Pons (tissue), 1 donor: ENCODE measurements at regions not wholly inside any gene's neighbourhood (a gene's known extent, or its start where the extent isn't known, plus 50 kb on each side); places are given as distances from the start of the nearest gene placed in this dataset.
A peak's percentile ranks its signal among the peaks of the same experiment; 100 is the strongest.
"Not testable (repeated sequence)": the region's sequence is repeated elsewhere in the genome, so short reads cannot be mapped to it uniquely, and the experiment has no call there.

ENCODE experiments used
- DNase-seq: peaks from one replicate; pipeline ENCODE4 v3.0.0-alpha.2; 2016; ENCODE audit warnings: low spot score

DNA sequence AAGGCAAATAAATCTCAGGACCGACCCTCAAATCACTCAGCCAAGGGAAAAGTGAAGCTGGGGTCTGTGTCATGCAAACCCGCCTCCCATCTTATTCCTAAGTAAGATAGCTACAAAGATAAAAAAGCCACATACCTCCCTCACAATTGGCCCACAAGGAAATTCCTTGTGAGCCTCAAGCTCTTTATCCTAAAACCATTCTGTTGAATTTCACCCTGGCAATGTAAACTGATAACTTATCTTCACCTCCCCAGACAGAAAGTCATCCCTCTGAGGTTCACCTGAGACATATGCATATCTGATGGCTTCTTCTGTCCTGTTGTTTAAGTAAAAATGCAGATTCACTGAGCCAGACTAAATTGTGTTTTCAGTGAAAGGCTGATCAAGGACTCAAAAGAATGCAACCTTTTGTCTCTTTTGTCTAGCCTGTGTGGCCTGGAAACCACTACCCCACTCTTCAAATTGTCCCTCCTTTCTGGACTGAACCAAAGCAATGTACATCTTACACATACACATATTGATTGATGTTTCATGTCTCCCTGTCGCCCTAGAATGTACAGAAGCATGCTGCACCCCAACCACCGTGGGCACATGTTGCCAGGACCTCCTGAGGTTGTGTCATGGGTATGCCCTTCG, 91.3 kb downstream of the MFAP3L start:
- DNase-seq, result no peak

DNA sequence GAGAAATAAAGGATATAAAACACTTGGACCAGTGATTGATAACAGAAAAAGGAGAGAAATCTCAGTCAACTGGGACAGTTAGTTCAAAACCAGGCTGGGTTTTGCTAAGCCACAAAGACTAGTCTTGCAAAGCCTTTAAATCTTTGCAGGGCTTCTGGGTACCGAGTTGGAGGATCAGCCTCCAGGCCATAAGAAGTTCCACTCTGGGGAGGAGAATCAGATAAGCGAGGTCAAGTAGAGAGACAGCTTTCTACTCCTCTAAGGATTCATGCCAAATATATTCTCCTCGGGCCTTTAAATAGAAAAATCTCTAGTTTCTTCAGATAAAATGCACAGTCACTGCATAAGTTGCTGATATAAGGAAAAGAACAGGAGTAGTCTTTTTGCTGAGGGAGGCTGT, 92.7 kb downstream of the MFAP3L start:
- no peak for DNase-seq

DNA sequence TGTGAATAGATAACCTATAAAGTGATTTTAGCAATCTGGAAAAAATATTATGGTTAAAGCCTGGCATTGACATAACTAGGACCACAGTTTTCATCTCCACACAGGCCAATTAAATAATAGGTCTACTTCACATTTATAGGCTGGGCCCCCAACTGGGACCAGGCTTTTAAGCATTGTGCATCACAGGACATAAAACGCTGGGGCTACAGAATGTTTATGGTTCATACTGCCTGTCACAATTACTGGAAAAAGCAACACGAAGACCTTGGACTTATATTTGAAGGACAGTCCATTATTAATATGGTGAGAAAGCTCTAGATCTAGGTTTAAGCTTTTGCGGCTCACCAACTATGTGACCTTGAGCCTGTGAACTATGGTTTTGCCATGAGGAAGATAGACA, 94.2 kb downstream of the MFAP3L start:
- DNase-seq, result no peak

DNA sequence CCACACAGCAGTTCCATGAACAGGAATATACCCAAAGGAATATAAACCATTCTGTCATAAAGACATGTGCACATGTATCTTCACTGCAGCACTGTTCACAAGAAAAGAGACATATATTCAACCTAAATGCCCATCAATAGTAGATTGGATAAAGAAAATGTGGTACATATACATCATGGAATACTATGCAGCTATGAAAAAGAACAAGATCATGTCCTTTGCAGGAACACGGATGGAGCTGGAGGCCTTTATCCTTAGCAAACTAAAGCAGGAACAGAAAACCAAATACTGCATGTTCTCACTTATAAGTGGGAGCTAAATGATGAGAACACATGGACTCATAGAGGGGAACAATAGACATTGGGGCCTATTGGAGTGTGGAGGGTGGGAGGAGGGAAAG, 95.4 kb downstream of the MFAP3L start:
- DNase-seq, result not testable (repeated sequence)

- DNase-seq, result no peak
These were observed 98.9 kb downstream of the MFAP3L start for GRCh38 chr4:169927280-169927679.

DNA sequence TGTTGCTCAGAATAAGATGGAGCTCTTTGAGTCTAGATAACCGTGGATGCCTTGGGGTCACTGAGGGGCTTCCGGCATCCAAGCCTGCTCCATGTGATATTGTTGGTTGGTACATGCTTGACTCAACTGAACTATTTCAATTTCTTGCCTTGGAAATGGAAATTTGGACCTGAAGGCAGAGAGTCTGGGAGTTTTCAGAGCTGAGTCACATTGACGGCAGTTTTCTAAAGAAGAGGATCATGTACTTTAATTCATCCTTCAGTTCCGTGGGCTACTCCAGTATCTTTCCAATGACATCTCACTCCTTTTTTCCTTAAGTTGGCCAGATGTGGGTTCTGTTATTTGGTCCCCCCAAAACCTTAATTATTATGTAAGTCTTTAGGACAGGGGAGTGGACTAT, 100.5 kb downstream of the MFAP3L start:
- no peak for DNase-seq

- DNase-seq, result peak; percentile 58
These were observed 103.4 kb downstream of the MFAP3L start for GRCh38 chr4:169922632-169923276.

DNA sequence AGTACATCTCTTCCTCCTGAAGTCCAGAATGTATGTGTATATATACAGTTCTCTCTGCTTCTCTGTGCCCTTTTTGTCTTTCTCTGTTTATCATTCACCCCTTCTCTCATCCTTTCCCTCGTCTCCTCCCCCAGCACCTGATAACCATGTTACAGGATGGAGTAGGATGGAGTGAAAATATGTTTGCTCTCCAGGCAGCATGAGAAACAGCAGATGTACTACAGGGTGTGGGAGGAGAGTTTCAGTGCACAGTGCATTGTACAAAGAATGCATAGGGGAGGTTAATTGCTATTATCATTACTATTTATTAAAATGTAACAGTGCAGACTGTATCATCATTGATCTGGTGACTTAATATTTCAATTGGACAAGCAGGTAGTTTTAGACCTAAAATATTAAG, 104.5 kb downstream of the MFAP3L start:
- DNase-seq, result no peak

- no peak for DNase-seq
These were observed 105.0 kb downstream of the MFAP3L start for GRCh38 chr4:169921237-169921636.

GRCh38 chr4:169919194-169920124, 106.7 kb downstream of the MFAP3L start:
- not testable (repeated sequence) for DNase-seq

- no peak for DNase-seq
These were observed 110.7 kb downstream of the MFAP3L start for GRCh38 chr4:169915545-169915944.

GRCh38 chr4:169914866-169915265, 111.3 kb downstream of the MFAP3L start:
- no peak for DNase-seq

GRCh38 chr4:169912996-169913395, 113.2 kb downstream of the MFAP3L start:
- no peak for DNase-seq

- no peak for DNase-seq
These were observed 116.3 kb downstream of the MFAP3L start for GRCh38 chr4:169909897-169910296.

GRCh38 chr4:169909479-169909878, 116.7 kb downstream of the MFAP3L start:
- DNase-seq, result no peak

- DNase-seq, result no peak
These were observed 118.5 kb downstream of the MFAP3L start for GRCh38 chr4:169907705-169908104.

DNA sequence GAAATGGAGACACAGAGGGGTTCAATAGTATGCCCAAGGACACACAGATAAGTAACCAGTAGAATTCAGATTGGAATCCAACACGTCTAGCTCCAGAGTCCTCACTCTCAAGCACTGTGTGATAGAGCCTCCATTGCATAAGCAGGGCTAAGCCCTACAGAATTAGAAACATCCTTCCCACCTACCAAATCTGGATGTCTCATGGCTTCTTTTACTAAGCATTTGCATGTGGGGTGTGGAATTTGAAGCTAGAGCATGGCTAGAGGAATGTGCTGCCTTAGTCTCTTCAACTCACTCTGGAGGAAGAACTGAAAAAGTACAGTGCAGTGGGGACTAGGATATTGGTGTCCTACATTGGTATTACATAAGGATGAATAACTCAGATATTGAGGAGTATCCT, 119.4 kb downstream of the MFAP3L start:
- no peak for DNase-seq

- DNase-seq, result no peak
These were observed 120.1 kb downstream of the MFAP3L start for GRCh38 chr4:169906104-169906503.

- DNase-seq, result peak; percentile 48
These were observed 123.4 kb downstream of the MFAP3L start for GRCh38 chr4:169902658-169903345.

- DNase-seq, result no peak
These were observed 125.9 kb downstream of the MFAP3L start for GRCh38 chr4:169900241-169900845.

DNA sequence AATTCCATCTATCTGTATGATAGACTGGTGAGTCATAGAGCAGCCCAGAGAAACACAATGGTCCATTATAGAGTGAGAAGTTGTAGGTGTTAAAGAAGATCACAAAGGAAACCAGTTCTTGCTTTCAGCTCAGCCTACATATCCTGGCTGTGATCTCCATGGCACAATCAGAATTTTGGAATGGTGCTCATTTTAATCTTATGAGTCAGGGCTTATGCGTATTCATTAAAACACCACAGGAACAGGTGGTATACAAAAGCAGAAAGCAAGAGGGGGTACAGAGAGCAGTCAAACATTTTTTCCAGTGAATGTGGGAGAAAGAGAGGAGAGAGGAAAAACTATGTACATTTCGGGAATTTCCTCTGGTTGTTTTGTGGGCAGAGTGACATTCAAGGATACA, 126.9 kb downstream of the MFAP3L start:
- no peak for DNase-seq

GRCh38 chr4:169898095-169898494, 128.1 kb downstream of the MFAP3L start:
- DNase-seq, result no peak
